CD4-positive, alpha-beta memory T cell (primary cell): ENCODE measurements at regions not wholly inside any gene's neighbourhood (a gene's known extent, or its start where the extent isn't known, plus 50 kb on each side); places are given as distances from the start of the nearest gene placed in this dataset.

Experiments used
- CTCF ChIA-PET: fragments of 350-600 bp; sonication (Branson Sonifier 250); formaldehyde crosslinking; loops from one replicate; lab custom pipeline; 2021; ENCODE audit warnings: inconsistent platforms; ENCODE audit not compliant: partially characterized antibody; lab: Charles Lee
- POLR2A ChIA-PET: fragments of 350-600 bp; sonication (Branson Sonifier 250); formaldehyde crosslinking; loops from one replicate; lab custom pipeline; 2021; ENCODE audit not compliant: partially characterized antibody; lab: Charles Lee
- DNase-seq, 5 donors: peaks; one replicate each; pipeline versions ENCODE4 v3.0.0 to v3.0.0-alpha.2; 2020 to 2022; ENCODE audit warnings: mixed read lengths in 1 of 5
- H3K27ac ChIP-seq: one replicate; pipeline ENCODE4 v1.7.0; 2013; ENCODE audit warnings: low read depth, low read length
- H3K27me3 ChIP-seq: 2 replicates; pipeline ENCODE4 v1.7.0; 2013; ENCODE audit warnings: mild to moderate bottlenecking, low read length, moderate library complexity; ENCODE audit not compliant: insufficient read depth
- H3K36me3 ChIP-seq: 2 replicates; pipeline ENCODE4 v1.7.0; 2013; ENCODE audit warnings: mild to moderate bottlenecking, low read length, moderate library complexity; ENCODE audit not compliant: insufficient read depth
- H3K4me1 ChIP-seq: 2 replicates; pipeline ENCODE4 v1.7.0; 2013; ENCODE audit warnings: mild to moderate bottlenecking, low read length, moderate library complexity; ENCODE audit not compliant: insufficient read depth
- H3K4me3 ChIP-seq, 2 donors: one replicate each; pipeline ENCODE4 v1.7.0; 2013; ENCODE audit warnings: low read length in 2 of 2, mild to moderate bottlenecking in 1 of 2
- H3K9me3 ChIP-seq, 2 donors: one replicate each; pipeline ENCODE4 v1.7.0; 2013; ENCODE audit warnings: low read length in 2 of 2, control low read depth in 1 of 2; ENCODE audit not compliant: control insufficient read depth in 1 of 2
- H3K27ac Mint-ChIP-seq, 7 donors: one replicate each; pipeline ENCODE4 v1.8.0; 2020 to 2021; ENCODE audit warnings: mixed read lengths in 7 of 7, mild to moderate bottlenecking in 6 of 7, inconsistent platforms in 3 of 7, moderate library complexity in 3 of 7
- H3K27me3 Mint-ChIP-seq, 2 donors: one replicate each; pipeline ENCODE4 v1.8.0; 2020 to 2021; ENCODE audit warnings: mixed read lengths in 2 of 2
- H3K36me3 Mint-ChIP-seq, 2 donors: one replicate each; pipeline ENCODE4 v1.8.0; 2020 to 2021; ENCODE audit warnings: mixed read lengths in 2 of 2, inconsistent platforms in 1 of 2, mild to moderate bottlenecking in 1 of 2
- H3K4me1 Mint-ChIP-seq, 4 donors: one replicate each; pipeline ENCODE4 v1.8.0; 2020 to 2021; ENCODE audit warnings: mixed read lengths in 4 of 4, mild to moderate bottlenecking in 1 of 4
- H3K4me3 Mint-ChIP-seq, 8 donors: one replicate each; pipeline ENCODE4 v1.8.0; 2020 to 2021; ENCODE audit warnings: mixed read lengths in 8 of 8, mild to moderate bottlenecking in 7 of 8, moderate library complexity in 6 of 8, inconsistent platforms in 3 of 8
- H3K9me3 Mint-ChIP-seq, 8 donors: one replicate each; pipeline ENCODE4 v1.8.0; 2020 to 2021; ENCODE audit warnings: mixed read lengths in 8 of 8, mild to moderate bottlenecking in 5 of 8, inconsistent platforms in 3 of 8, moderate library complexity in 1 of 8
- intact Hi-C: fragments of 100-400 bp; cut with micrococcal nuclease; formaldehyde crosslinking; loops from one replicate; pipeline ENCODE4 v1.15.1; 2023

GRCh38 chrX:36508042-36508441 is 500.1 kb upstream of the FAM47C start:
- POLR2A ChIA-PET: no interaction called here
- H3K36me3 ChIP-seq: no peaks in the 10 kb centered on the region
- H3K4me1 ChIP-seq: no peaks in the 10 kb centered on the region
- intact Hi-C loops: no loop called here
- Mint-ChIP-seq H3K4me3 (no peak overlapping the region), H3K27me3 (no peaks in the 10 kb centered on the region), H3K4me1 (no peaks in the 10 kb centered on the region), H3K9me3 (peaks cover 0 to 20% (median 5%) of the 10 kb centered on the region in 8 donors), H3K27ac (no peak overlapping the region), H3K36me3 (no peaks in the 10 kb centered on the region)
- no peak for DNase-seq
- CTCF ChIA-PET: no interaction called here
- H3K27me3 ChIP-seq: no peaks in the 10 kb centered on the region
- no peak overlapping the region for H3K4me3 ChIP-seq
- H3K27ac ChIP-seq: no peak overlapping the region
- peaks cover 0 to 3% of the 10 kb centered on the region in 2 donors for H3K9me3 ChIP-seq

GRCh38 chrX:36510736-36511135 is 497.4 kb upstream of the FAM47C start:
- Mint-ChIP-seq H3K4me3 (no peak overlapping the region), H3K4me1 (no peaks in the 10 kb centered on the region), H3K9me3 (peaks cover 0 to 37% (median 14%) of the 10 kb centered on the region in 8 donors), H3K27me3 (no peaks in the 10 kb centered on the region), H3K36me3 (no peaks in the 10 kb centered on the region), H3K27ac (no peak overlapping the region)
- Histone ChIP-seq H3K27ac (no peak overlapping the region), H3K4me3 (no peak overlapping the region), H3K36me3 (no peaks in the 10 kb centered on the region), H3K27me3 (no peaks in the 10 kb centered on the region), H3K9me3 (peaks cover 0 to 3% of the 10 kb centered on the region in 2 donors), H3K4me1 (no peaks in the 10 kb centered on the region)
- ChIA-PET CTCF (no interaction called here), POLR2A (no interaction called here)
- intact Hi-C loops: no loop called here
- no peak for DNase-seq

DNA sequence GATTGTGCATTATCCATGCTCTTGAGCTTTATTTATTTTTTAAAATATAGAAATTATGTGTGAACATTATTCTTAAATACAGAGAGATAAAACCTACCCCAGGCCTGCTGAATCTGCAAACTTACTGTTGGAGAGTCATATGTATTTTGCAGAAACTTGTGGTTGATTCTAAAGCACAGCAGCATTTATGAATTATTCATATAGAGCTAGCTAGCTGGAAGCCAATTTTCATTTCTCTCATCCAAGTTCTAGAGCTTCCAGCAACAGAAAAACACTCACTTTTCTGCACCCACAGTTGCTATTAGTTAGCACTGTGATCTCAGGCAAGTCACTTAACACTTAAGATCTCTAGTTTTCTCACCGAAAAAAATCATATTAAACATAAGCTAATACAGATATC is 479.5 kb upstream of the FAM47C start:
- intact Hi-C loops: no loop called here
- POLR2A ChIA-PET: no interaction called here
- CTCF ChIA-PET: no interaction called here

DNA sequence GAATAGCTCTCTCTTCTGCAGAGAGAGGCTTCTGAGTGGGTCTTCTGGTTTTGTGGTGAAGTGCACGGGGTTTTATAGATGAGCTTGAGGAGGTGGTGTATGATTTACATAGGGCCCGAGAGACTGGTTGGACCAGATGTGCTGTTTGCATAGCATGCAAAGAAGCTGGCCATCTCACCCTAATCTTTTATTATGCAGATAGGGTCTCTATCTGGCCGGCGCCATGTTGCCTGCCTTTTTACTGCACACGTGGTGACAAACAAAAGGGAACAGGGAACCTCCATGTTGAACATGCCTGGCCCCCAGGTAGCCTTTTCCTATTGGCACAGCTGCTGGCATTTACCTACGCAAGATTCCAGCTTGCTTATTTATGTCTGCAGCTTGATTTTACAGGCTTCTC is 473.3 kb upstream of the FAM47C start:
- ChIA-PET CTCF (no interaction called here), POLR2A (no interaction called here)
- Histone ChIP-seq H3K27me3 (no peaks in the 10 kb centered on the region), H3K4me3 (no peak overlapping the region), H3K36me3 (no peaks in the 10 kb centered on the region), H3K4me1 (no peaks in the 10 kb centered on the region), H3K9me3 (no peaks in the 10 kb centered on the region), H3K27ac (no peak overlapping the region)
- peaks cover 0 to 3% (median 0%) of the 10 kb centered on the region in 8 donors for H3K9me3 Mint-ChIP-seq
- H3K36me3 Mint-ChIP-seq: no peaks in the 10 kb centered on the region
- H3K4me3 Mint-ChIP-seq: no peak overlapping the region
- H3K27ac Mint-ChIP-seq: no peak overlapping the region
- DNase-seq: no peak
- no peaks in the 10 kb centered on the region for H3K27me3 Mint-ChIP-seq
- intact Hi-C loops: no loop called here
- peaks cover 0 to 4% (median 0%) of the 10 kb centered on the region in 4 donors for H3K4me1 Mint-ChIP-seq

More for the DNA sequence above, 479.5 kb upstream of the FAM47C start:
- Histone ChIP-seq H3K4me1 (no peaks in the 10 kb centered on the region), H3K36me3 (no peaks in the 10 kb centered on the region), H3K4me3 (no peak overlapping the region), H3K27me3 (no peaks in the 10 kb centered on the region), H3K27ac (no peak overlapping the region), H3K9me3 (no peaks in the 10 kb centered on the region)
- no peaks in the 10 kb centered on the region for H3K27me3 Mint-ChIP-seq
- no peak overlapping the region for H3K27ac Mint-ChIP-seq
- no peak for DNase-seq
- no peaks in the 10 kb centered on the region for H3K36me3 Mint-ChIP-seq
- H3K4me1 Mint-ChIP-seq: peaks cover 0 to 4% (median 0%) of the 10 kb centered on the region in 4 donors
- no peak overlapping the region for H3K4me3 Mint-ChIP-seq
- peaks cover 0 to 2% (median 0%) of the 10 kb centered on the region in 8 donors for H3K9me3 Mint-ChIP-seq

DNA sequence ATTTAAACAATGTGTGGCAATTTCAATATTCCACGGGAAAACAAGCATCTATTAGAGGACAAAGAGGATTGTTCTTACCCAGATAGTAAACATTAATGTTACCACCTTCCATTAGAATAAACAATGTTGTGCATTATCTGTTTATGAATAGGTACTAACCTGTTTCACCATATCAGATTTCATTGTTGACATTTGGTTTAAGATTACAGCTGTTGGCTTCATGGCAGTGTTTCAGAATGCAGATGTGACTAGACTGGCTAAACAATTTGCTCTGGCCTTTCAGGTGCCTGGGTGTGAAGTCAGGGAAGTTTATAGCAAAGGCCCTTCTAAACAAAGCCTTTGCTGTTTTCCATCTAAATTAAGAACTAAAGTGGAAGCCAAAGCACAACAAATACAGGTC is 464.7 kb upstream of the FAM47C start:
- H3K27me3 Mint-ChIP-seq: no peaks in the 10 kb centered on the region
- H3K4me3 Mint-ChIP-seq: no peak overlapping the region
- Histone ChIP-seq H3K36me3 (no peaks in the 10 kb centered on the region), H3K27ac (no peak overlapping the region), H3K4me3 (no peak overlapping the region), H3K4me1 (no peaks in the 10 kb centered on the region), H3K27me3 (no peaks in the 10 kb centered on the region), H3K9me3 (no peaks in the 10 kb centered on the region)
- no peaks in the 10 kb centered on the region for H3K4me1 Mint-ChIP-seq
- H3K36me3 Mint-ChIP-seq: no peaks in the 10 kb centered on the region
- no peak overlapping the region for H3K27ac Mint-ChIP-seq
- CTCF ChIA-PET: no interaction called here
- intact Hi-C loops: no loop called here
- no peak for DNase-seq
- H3K9me3 Mint-ChIP-seq: peaks cover 0 to 6% (median 1%) of the 10 kb centered on the region in 8 donors
- POLR2A ChIA-PET: no interaction called here

- H3K9me3 Mint-ChIP-seq: peaks cover 0 to 4% (median 0%) of the 10 kb centered on the region in 8 donors
- no peak for DNase-seq
- POLR2A ChIA-PET: no interaction called here
Observed at GRCh38 chrX:36562986-36563385, 445.2 kb upstream of the FAM47C start.

DNA sequence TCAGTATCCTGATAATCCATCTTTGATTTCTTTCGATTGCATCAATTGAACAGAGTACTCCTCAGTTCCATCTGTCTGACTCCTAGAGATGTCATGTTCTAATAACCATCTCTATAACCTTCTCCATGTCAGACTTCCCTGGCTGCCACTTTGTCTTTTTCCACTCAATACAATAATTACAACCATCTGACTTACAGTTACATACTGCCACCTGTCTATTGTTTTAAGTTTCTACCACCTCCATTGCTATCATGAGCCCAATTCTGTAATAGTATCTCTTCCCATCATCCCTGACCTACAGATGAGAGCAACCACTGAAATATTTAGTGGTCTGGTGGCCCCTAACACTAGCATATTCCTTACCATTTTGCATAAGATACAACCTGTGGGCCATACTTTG is 439.2 kb upstream of the FAM47C start:
- H3K4me3 Mint-ChIP-seq: no peak overlapping the region
- Histone ChIP-seq H3K4me1 (no peaks in the 10 kb centered on the region), H3K27me3 (no peaks in the 10 kb centered on the region), H3K27ac (no peak overlapping the region), H3K36me3 (no peaks in the 10 kb centered on the region), H3K9me3 (no peaks in the 10 kb centered on the region), H3K4me3 (no peak overlapping the region)
- H3K4me1 Mint-ChIP-seq: no peaks in the 10 kb centered on the region
- ChIA-PET CTCF (no interaction called here), POLR2A (no interaction called here)
- no peaks in the 10 kb centered on the region for H3K27me3 Mint-ChIP-seq
- H3K9me3 Mint-ChIP-seq: peaks cover 0 to 4% (median 0%) of the 10 kb centered on the region in 8 donors
- H3K36me3 Mint-ChIP-seq: no peaks in the 10 kb centered on the region
- DNase-seq: no peak
- intact Hi-C loops: no loop called here
- no peak overlapping the region for H3K27ac Mint-ChIP-seq

More at GRCh38 chrX:36562986-36563385, 445.2 kb upstream of the FAM47C start:
- no peaks in the 10 kb centered on the region for H3K4me1 ChIP-seq
- Mint-ChIP-seq H3K27me3 (no peaks in the 10 kb centered on the region), H3K4me3 (no peak overlapping the region), H3K36me3 (no peaks in the 10 kb centered on the region), H3K27ac (no peak overlapping the region), H3K4me1 (no peaks in the 10 kb centered on the region)
- no peaks in the 10 kb centered on the region for H3K36me3 ChIP-seq
- H3K27ac ChIP-seq: no peak overlapping the region
- CTCF ChIA-PET: no interaction called here
- intact Hi-C loops: no loop called here
- no peaks in the 10 kb centered on the region for H3K9me3 ChIP-seq
- H3K27me3 ChIP-seq: no peaks in the 10 kb centered on the region
- no peak overlapping the region for H3K4me3 ChIP-seq

- H3K4me1 Mint-ChIP-seq: no peaks in the 10 kb centered on the region
- H3K4me3 ChIP-seq: no peak overlapping the region
- H3K9me3 Mint-ChIP-seq: peaks cover 0 to 5% (median 0%) of the 10 kb centered on the region in 8 donors
- no peak overlapping the region for H3K4me3 Mint-ChIP-seq
- CTCF ChIA-PET: no interaction called here
- no peaks in the 10 kb centered on the region for H3K36me3 Mint-ChIP-seq
- no peak for DNase-seq
- intact Hi-C loops: no loop called here
- H3K27me3 Mint-ChIP-seq: no peaks in the 10 kb centered on the region
- no peak overlapping the region for H3K27ac Mint-ChIP-seq
- no peaks in the 10 kb centered on the region for H3K9me3 ChIP-seq
- no peaks in the 10 kb centered on the region for H3K4me1 ChIP-seq
- H3K36me3 ChIP-seq: no peaks in the 10 kb centered on the region
- POLR2A ChIA-PET: no interaction called here
- H3K27me3 ChIP-seq: no peaks in the 10 kb centered on the region
- H3K27ac ChIP-seq: no peak overlapping the region
Observed at GRCh38 chrX:36573720-36574119, 434.4 kb upstream of the FAM47C start.
